H1 (cell line): ENCODE measurements at regions not wholly inside any gene's neighbourhood (a gene's known extent, or its start where the extent isn't known, plus 50 kb on each side); places are given as distances from the start of the nearest gene placed in this dataset.

Experiments used
- CHD7 ChIP-seq: fragments of 300-600 bp; sonication (generic); IDR thresholded peaks from 2 replicates; pipeline ENCODE4 v1.7.1; 2012; ENCODE audit warnings: low read length, moderate library complexity, mild to moderate bottlenecking, inconsistent platforms; ENCODE audit not compliant: insufficient replicate concordance
- GABPA ChIP-seq: IDR thresholded peaks from 2 replicates; pipeline ENCODE4 v1.6.1; 2011; ENCODE audit warnings: mild to moderate bottlenecking, low read length, moderate library complexity, borderline replicate concordance; ENCODE audit not compliant: insufficient read depth
- JUN ChIP-seq: IDR thresholded peaks from 2 replicates; pipeline ENCODE4 v1.6.1; 2011; ENCODE audit warnings: low read depth, mild to moderate bottlenecking, improper control_type of control experiment, low read length
- KDM4A ChIP-seq: IDR thresholded peaks from one replicate; pipeline ENCODE4 v1.7.1; 2012; ENCODE audit warnings: low read depth, mild to moderate bottlenecking, moderate library complexity, low read length, inconsistent platforms; ENCODE audit not compliant: severe bottlenecking
- MAFK ChIP-seq: IDR thresholded peaks from 2 replicates; pipeline ENCODE4 v1.6.1; 2012; ENCODE audit warnings: low read depth, mild to moderate bottlenecking, improper control_type of control experiment, low read length
- NANOG ChIP-seq: IDR thresholded peaks from 2 replicates; pipeline ENCODE4 v1.6.1; 2011; ENCODE audit warnings: low read length, low read depth, mild to moderate bottlenecking, inconsistent platforms; ENCODE audit not compliant: insufficient read depth, poor library complexity, severe bottlenecking
- RXRA ChIP-seq: IDR thresholded peaks from 2 replicates; pipeline ENCODE4 v1.6.1; 2011; ENCODE audit warnings: low read depth, mild to moderate bottlenecking, low read length, moderate library complexity; ENCODE audit not compliant: insufficient read depth
- SAP30 ChIP-seq: fragments of 300-600 bp; sonication (generic); IDR thresholded peaks from 2 replicates; pipeline ENCODE4 v1.7.1; 2012; ENCODE audit warnings: low read length, moderate library complexity, mild to moderate bottlenecking, inconsistent platforms; ENCODE audit not compliant: insufficient read depth, insufficient replicate concordance
- SP2 ChIP-seq: IDR thresholded peaks from 2 replicates; pipeline ENCODE4 v1.6.1; 2012; ENCODE audit warnings: mild to moderate bottlenecking, low read length, inconsistent platforms
- YY1 ChIP-seq: IDR thresholded peaks from 2 replicates; pipeline ENCODE4 v1.6.1; 2011; ENCODE audit warnings: low read depth, mild to moderate bottlenecking, low read length

- TF ChIP-seq CHD7 (no peak), RXRA (no peak), NANOG (no peak), MAFK (no peak), YY1 (no peak), SP2 (no peak), GABPA (no peak), KDM4A (no peak), JUN (no peak), SAP30 (no peak)
Observed at GRCh38 chr1:244992833-244993232, 128.5 kb upstream of the HNRNPU start (continued).
